IMR-90 (cell line): ENCODE measurements at regions not wholly inside any gene's neighbourhood (a gene's known extent, or its start where the extent isn't known, plus 50 kb on each side); places are given as distances from the start of the nearest gene placed in this dataset.

Source experiments
- ATAC-seq: fragments of 200-7000 bp; cut with Tn5 transposase; 2 replicates; pipeline ENCODE4 v1.9.1; 2020; ENCODE audit warnings: low read depth, mild to moderate bottlenecking, moderate library complexity
- BruUV-seq: library from RNA; stranded (reverse); fragments of 400-500 nt; replicated peaks from 2 replicates; lab custom pipeline; 2021; lab: Mats Ljungman, UMichigan
- CTCF ChIA-PET: fragments of 300-600 bp; formaldehyde crosslinking; extraction: SDS; loops from one replicate; lab custom pipeline; 2021; ENCODE audit warnings: antibody characterized with exemption; lab: Yijun Ruan, JAX
- POLR2A ChIA-PET: fragments of 300-600 bp; sonication (Branson Sonifier 250); formaldehyde crosslinking; loops from one replicate; lab custom pipeline; 2022; ENCODE audit warnings: antibody characterized with exemption; ENCODE audit not compliant: unreplicated experiment; lab: Charles Lee
- DNase-seq: peaks from one replicate; pipeline ENCODE4 v3.0.0; 2013
- H2AFZ ChIP-seq: replicated peaks from 2 replicates; pipeline ENCODE3; 2013; ENCODE audit warnings: low read length, mild to moderate bottlenecking; ENCODE audit not compliant: poor library complexity
- H2AK5ac ChIP-seq: 2 replicates; pipeline ENCODE4 v1.6.1; 2013; ENCODE audit warnings: low read depth, low read length, inconsistent platforms
- H2AK9ac ChIP-seq: replicated peaks from 2 replicates; pipeline ENCODE3; 2013; ENCODE audit warnings: mild to moderate bottlenecking, low read depth, low read length, moderate library complexity; ENCODE audit not compliant: poor library complexity
- H2BK120ac ChIP-seq: 2 replicates; pipeline ENCODE4 v1.6.1; 2013; ENCODE audit warnings: low read depth, low read length, inconsistent platforms
- H2BK15ac ChIP-seq: 3 replicates; pipeline ENCODE4 v1.6.1; 2013; ENCODE audit warnings: low read depth, low read length, inconsistent platforms
- H2BK20ac ChIP-seq: 2 replicates; pipeline ENCODE4 v1.6.1; 2013; ENCODE audit warnings: low read depth, mild to moderate bottlenecking, inconsistent platforms, low read length, moderate library complexity
- H2BK5ac ChIP-seq: 2 replicates; pipeline ENCODE4 v1.6.1; 2013; ENCODE audit warnings: mild to moderate bottlenecking, low read depth, low read length, inconsistent platforms; ENCODE audit not compliant: poor library complexity, severe bottlenecking
- H3K14ac ChIP-seq: replicated peaks from 2 replicates; pipeline ENCODE4 v1.6.1; 2013; ENCODE audit warnings: low read depth, low read length, inconsistent platforms
- H3K18ac ChIP-seq: 2 replicates; pipeline ENCODE4 v1.6.1; 2013; ENCODE audit warnings: low read depth, low read length, control low read depth
- H3K23ac ChIP-seq: 2 replicates; pipeline ENCODE4 v1.6.1; 2013; ENCODE audit warnings: low read depth, low read length, inconsistent platforms
- H3K27ac ChIP-seq: 2 replicates; pipeline ENCODE4 v1.5.1; 2013; ENCODE audit warnings: mild to moderate bottlenecking, control low read depth, low read length; ENCODE audit not compliant: insufficient read depth
- H3K27me3 ChIP-seq: 2 replicates; pipeline ENCODE4 v1.6.1; 2013; ENCODE audit warnings: low read length; ENCODE audit not compliant: control insufficient read depth, insufficient read depth
- H3K36me3 ChIP-seq: 2 replicates; pipeline ENCODE4 v1.6.1; 2013; ENCODE audit warnings: low read length, mixed read lengths; ENCODE audit not compliant: control insufficient read depth, insufficient read depth
- H3K4ac ChIP-seq: 2 replicates; pipeline ENCODE4 v1.6.1; 2013; ENCODE audit warnings: low read depth, low read length, inconsistent platforms
- H3K4me1 ChIP-seq: 2 replicates; pipeline ENCODE4 v1.6.1; 2013; ENCODE audit warnings: low read length, mixed read lengths; ENCODE audit not compliant: control insufficient read depth, insufficient read depth
- H3K4me2 ChIP-seq: 2 replicates; pipeline ENCODE4 v1.6.1; 2013; ENCODE audit warnings: low read depth, mild to moderate bottlenecking, control low read depth, low read length, moderate library complexity
- H3K4me3 ChIP-seq: 2 replicates; pipeline ENCODE4 v1.5.1; 2013; ENCODE audit warnings: low read depth, mild to moderate bottlenecking, control low read depth, low read length, moderate library complexity; ENCODE audit not compliant: insufficient read depth
- H3K56ac ChIP-seq: 2 replicates; pipeline ENCODE4 v1.6.1; 2013; ENCODE audit warnings: low read length, inconsistent platforms; ENCODE audit not compliant: insufficient read depth; ENCODE audit errors: extremely low read depth
- H3K79me1 ChIP-seq, 2 experiments: 2 replicates each; pipeline ENCODE4 v1.6.1; 2013; ENCODE audit warnings: low read length in 2 of 2, inconsistent platforms in 1 of 2, low read depth in 1 of 2
- H3K9ac ChIP-seq: 2 replicates; pipeline ENCODE4 v1.6.1; 2013; ENCODE audit warnings: low read depth, low read length, control low read depth
- H3K9me1 ChIP-seq: 2 replicates; pipeline ENCODE4 v1.6.1; 2013; ENCODE audit warnings: low read length, inconsistent platforms; ENCODE audit not compliant: insufficient read depth
- H3K9me3 ChIP-seq: 2 replicates; pipeline ENCODE4 v1.6.1; 2013; ENCODE audit warnings: low read length; ENCODE audit not compliant: control insufficient read depth, insufficient read depth
- H4K20me1 ChIP-seq: 2 replicates; pipeline ENCODE4 v1.6.1; 2013; ENCODE audit warnings: low read length, inconsistent platforms; ENCODE audit not compliant: insufficient read depth
- H4K5ac ChIP-seq: 2 replicates; pipeline ENCODE4 v1.6.1; 2013; ENCODE audit warnings: mild to moderate bottlenecking, low read depth, low read length, control low read depth
- H4K8ac ChIP-seq, 2 experiments: 2 replicates each; pipeline ENCODE4 v1.6.1; 2013; ENCODE audit warnings: low read depth in 2 of 2, low read length in 2 of 2, control low read depth in 1 of 2, inconsistent platforms in 1 of 2
- H4K91ac ChIP-seq: 2 replicates; pipeline ENCODE4 v1.6.1; 2013; ENCODE audit warnings: low read depth, low read length, inconsistent platforms; ENCODE audit not compliant: insufficient read depth
- CHD1 ChIP-seq: IDR thresholded peaks from 2 replicates; pipeline ENCODE4 v1.6.1; 2012; ENCODE audit warnings: low read depth, low read length, improper control_type of control experiment
- FOS ChIP-seq: fragments of 150-350 bp; IDR thresholded peaks from 2 replicates; pipeline ENCODE4 v1.6.1; 2016; ENCODE audit warnings: low read depth, low read length
- NFE2L2 ChIP-seq: fragments of 150-350 bp; IDR thresholded peaks from 2 replicates; pipeline ENCODE4 v1.6.1; 2016; ENCODE audit warnings: low read depth, mild to moderate bottlenecking, low read length
- POLR2A ChIP-seq: IDR thresholded peaks from 2 replicates; pipeline ENCODE4 v1.6.1; 2012; ENCODE audit warnings: mild to moderate bottlenecking, low read depth, low read length
- RAD21 ChIP-seq: IDR thresholded peaks from 2 replicates; pipeline ENCODE4 v1.6.1; 2012; ENCODE audit warnings: low read length, improper control_type of control experiment
- RCOR1 ChIP-seq: IDR thresholded peaks from 2 replicates; pipeline ENCODE4 v1.6.1; 2012; ENCODE audit warnings: mild to moderate bottlenecking, low read length, improper control_type of control experiment; ENCODE audit not compliant: insufficient replicate concordance
- SMC3 ChIP-seq: fragments of 150-350 bp; IDR thresholded peaks from 2 replicates; pipeline ENCODE4 v1.6.1; 2016; ENCODE audit warnings: low read depth, mild to moderate bottlenecking, antibody characterized with exemption, low read length, moderate library complexity
- USF2 ChIP-seq: fragments of 150-350 bp; IDR thresholded peaks from 2 replicates; pipeline ENCODE4 v1.6.1; 2017; ENCODE audit warnings: mild to moderate bottlenecking, antibody characterized with exemption, low read length, low read depth
- dilution Hi-C: fragments of 300-500 bp; cut with HindIII; formaldehyde crosslinking; loops from one replicate; pipeline ENCODE4 v1.14.3; 2018; ENCODE audit warnings: low sequenced_read_pairs; ENCODE audit not compliant: unreplicated experiment
- in situ Hi-C: fragments of 300-500 bp; cut with MboI; formaldehyde crosslinking; loops from 3 replicates; pipeline ENCODE4 v1.14.3; 2019; ENCODE audit warnings: low sequenced_read_pairs, inconsistent platforms, mixed read lengths
- intact Hi-C: fragments of 100-400 bp; cut with micrococcal nuclease; formaldehyde crosslinking; loops from 2 replicates; pipeline ENCODE4 v1.10.0; 2022
- TF ChIP-seq, protein P1 (sequence below): fragments of 150-350 bp; IDR thresholded peaks from 2 replicates; pipeline ENCODE4 v1.6.1; 2016; ENCODE audit warnings: low read depth, mild to moderate bottlenecking, low read length, moderate library complexity, borderline replicate concordance
- TF ChIP-seq, protein P2 (sequence below): conservative IDR thresholded peaks from 2 replicates; pipeline ENCODE4 v1.5.1; 2012; ENCODE audit warnings: mild to moderate bottlenecking, low read depth, low read length, improper control_type of control experiment

GRCh38 chrX:122119361-122119760 lies 1064.7 kb upstream of the GRIA3 start:
- Histone ChIP-seq H4K91ac (no peak overlapping the region), H2AFZ (no peak overlapping the region), H3K14ac (no peak overlapping the region), H3K4me1 (no peaks in the 10 kb centered on the region), H3K4me3 (no peak overlapping the region), H2BK15ac (no peak overlapping the region), H3K18ac (no peak overlapping the region), H2BK120ac (no peak overlapping the region), H3K4me2 (no peak overlapping the region), H3K27me3 (no peaks in the 10 kb centered on the region), H3K27ac (no peak overlapping the region), H2BK5ac (no peak overlapping the region), H3K9me1 (no peaks in the 10 kb centered on the region), H2AK9ac (no peak overlapping the region), H3K9ac (no peak overlapping the region), H2AK5ac (no peak overlapping the region), H4K20me1 (no peaks in the 10 kb centered on the region), H3K36me3 (no peaks in the 10 kb centered on the region), H3K56ac (no peak overlapping the region), H3K23ac (no peak overlapping the region), H4K8ac (no peak overlapping the region), H3K4ac (no peak overlapping the region), H4K5ac (no peak overlapping the region), H3K79me1 (no peaks in the 10 kb centered on the region), H3K9me3 (no peaks in the 10 kb centered on the region), H2BK20ac (no peak overlapping the region)
- ChIA-PET POLR2A (no interaction called here), CTCF (no interaction called here)
- in situ Hi-C loops (no loop called here), intact Hi-C loops (no loop called here), dilution Hi-C loops (no loop called here)
- DNase-seq (no peak), ATAC-seq (no peak)
- TF ChIP-seq USF2, result no peak
- no peak for TF ChIP-seq CHD1
- no peak for TF ChIP-seq RCOR1
- no peak for TF ChIP-seq POLR2A
- no peak for TF ChIP-seq NFE2L2
- TF ChIP-seq, protein P1, sequence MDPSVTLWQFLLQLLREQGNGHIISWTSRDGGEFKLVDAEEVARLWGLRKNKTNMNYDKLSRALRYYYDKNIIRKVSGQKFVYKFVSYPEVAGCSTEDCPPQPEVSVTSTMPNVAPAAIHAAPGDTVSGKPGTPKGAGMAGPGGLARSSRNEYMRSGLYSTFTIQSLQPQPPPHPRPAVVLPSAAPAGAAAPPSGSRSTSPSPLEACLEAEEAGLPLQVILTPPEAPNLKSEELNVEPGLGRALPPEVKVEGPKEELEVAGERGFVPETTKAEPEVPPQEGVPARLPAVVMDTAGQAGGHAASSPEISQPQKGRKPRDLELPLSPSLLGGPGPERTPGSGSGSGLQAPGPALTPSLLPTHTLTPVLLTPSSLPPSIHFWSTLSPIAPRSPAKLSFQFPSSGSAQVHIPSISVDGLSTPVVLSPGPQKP, result no peak
- TF ChIP-seq FOS, result no peak
- no peak for TF ChIP-seq RAD21
- no peak for TF ChIP-seq SMC3
- TF ChIP-seq, protein P2, sequence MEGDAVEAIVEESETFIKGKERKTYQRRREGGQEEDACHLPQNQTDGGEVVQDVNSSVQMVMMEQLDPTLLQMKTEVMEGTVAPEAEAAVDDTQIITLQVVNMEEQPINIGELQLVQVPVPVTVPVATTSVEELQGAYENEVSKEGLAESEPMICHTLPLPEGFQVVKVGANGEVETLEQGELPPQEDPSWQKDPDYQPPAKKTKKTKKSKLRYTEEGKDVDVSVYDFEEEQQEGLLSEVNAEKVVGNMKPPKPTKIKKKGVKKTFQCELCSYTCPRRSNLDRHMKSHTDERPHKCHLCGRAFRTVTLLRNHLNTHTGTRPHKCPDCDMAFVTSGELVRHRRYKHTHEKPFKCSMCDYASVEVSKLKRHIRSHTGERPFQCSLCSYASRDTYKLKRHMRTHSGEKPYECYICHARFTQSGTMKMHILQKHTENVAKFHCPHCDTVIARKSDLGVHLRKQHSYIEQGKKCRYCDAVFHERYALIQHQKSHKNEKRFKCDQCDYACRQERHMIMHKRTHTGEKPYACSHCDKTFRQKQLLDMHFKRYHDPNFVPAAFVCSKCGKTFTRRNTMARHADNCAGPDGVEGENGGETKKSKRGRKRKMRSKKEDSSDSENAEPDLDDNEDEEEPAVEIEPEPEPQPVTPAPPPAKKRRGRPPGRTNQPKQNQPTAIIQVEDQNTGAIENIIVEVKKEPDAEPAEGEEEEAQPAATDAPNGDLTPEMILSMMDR, result no peak
- no TSS peak for BruUV-seq
